ENCODE measurements at regions not wholly inside any gene's neighbourhood (a gene's known extent, or its start where the extent isn't known, plus 50 kb on each side); places are given as distances from the start of the nearest gene placed in this dataset.

DNA sequence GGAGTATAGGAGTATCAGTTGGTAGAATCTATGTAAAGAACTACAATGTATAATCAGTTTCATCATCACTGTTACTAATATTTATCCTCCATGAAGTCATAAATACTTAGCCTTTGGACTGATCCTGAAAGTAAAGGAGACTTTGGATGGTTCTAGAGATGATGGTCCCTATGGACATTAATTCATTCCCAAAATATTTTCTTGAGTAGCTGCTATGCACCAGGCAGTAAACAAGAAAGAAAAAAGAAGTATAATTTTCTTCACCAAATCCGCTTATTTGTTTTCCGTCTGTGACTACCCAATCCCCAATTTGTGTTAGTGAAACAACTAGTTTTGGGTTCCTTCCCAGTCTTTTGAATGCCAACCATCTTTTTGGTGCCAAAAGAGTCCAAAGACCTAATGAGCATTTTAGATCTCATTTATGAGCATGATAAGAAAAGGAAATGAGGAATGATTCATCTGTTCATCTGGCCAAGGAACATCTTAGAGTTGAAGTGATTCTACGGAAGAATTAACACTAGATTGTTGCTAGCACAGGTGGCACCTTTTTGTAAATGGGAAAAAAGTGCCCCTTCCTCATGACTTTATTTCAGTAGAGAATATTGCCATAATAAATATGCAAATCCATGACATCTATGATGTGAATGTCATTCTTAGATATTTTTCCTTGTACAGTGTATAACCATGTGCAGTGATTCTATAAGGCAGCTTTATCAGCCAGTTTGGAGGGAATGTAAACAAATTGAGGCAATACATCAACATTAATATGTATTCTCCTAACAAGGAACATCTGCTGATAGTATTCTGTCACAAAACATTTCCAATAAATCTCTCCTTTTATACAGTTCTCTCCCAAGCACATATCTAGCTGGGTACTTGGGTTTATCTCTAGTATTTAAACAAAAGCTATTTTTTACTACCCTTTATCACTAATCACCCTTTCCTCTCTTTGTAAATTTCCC is 85.1 kb upstream of the CCDC91 start:
- intact Hi-C loops (cut with DNase I; ENCODE audit: low total_unique reads), result no loop called here
- Histone ChIP-seq H3K36me3 (no peaks in the 10 kb centered on the region), H3K27ac (no peak overlapping the region), H3K9me3 (no peaks in the 10 kb centered on the region), H3K4me3 (no peak overlapping the region), H3K27me3 (no peaks in the 10 kb centered on the region), H3K4me1 (no peaks in the 10 kb centered on the region)
- TF ChIP-seq POLR2AphosphoS5 (IDR thresholded peaks at IDR 0.05) (no peak), POLR2A (IDR thresholded peaks at IDR 0.05) (no peak)
- TF ChIP-seq, protein P1, sequence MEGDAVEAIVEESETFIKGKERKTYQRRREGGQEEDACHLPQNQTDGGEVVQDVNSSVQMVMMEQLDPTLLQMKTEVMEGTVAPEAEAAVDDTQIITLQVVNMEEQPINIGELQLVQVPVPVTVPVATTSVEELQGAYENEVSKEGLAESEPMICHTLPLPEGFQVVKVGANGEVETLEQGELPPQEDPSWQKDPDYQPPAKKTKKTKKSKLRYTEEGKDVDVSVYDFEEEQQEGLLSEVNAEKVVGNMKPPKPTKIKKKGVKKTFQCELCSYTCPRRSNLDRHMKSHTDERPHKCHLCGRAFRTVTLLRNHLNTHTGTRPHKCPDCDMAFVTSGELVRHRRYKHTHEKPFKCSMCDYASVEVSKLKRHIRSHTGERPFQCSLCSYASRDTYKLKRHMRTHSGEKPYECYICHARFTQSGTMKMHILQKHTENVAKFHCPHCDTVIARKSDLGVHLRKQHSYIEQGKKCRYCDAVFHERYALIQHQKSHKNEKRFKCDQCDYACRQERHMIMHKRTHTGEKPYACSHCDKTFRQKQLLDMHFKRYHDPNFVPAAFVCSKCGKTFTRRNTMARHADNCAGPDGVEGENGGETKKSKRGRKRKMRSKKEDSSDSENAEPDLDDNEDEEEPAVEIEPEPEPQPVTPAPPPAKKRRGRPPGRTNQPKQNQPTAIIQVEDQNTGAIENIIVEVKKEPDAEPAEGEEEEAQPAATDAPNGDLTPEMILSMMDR (IDR thresholded peaks at IDR 0.05), result no peak
- no peak for DNase-seq (ENCODE audit: low spot score in 2 of 2)

DNA sequence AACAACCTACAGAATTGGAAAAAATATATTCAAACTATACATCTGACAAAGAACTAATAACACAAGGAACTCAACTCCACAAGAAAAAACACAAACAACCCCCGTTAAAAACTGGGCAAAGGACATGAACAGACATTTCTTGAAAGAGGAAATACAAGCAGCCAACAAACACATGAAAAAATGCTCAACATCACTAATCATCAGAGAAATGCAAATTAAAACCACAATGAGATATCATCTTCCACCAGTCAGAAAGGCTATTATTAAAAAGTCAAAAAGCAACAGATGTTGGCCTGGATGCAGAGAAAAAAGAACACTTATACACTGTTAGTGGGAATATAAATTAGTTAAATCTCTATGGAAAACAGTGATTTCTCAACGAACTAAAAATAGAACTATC is 82.6 kb upstream of the CCDC91 start:
- Histone ChIP-seq H3K4me1 (no peaks in the 10 kb centered on the region), H3K27me3 (no peaks in the 10 kb centered on the region), H3K27ac (no peak overlapping the region), H3K4me3 (no peak overlapping the region), H3K36me3 (no peaks in the 10 kb centered on the region), H3K9me3 (no peaks in the 10 kb centered on the region)
- no peak for DNase-seq (ENCODE audit: low spot score in 2 of 2)
- intact Hi-C loops (cut with DNase I; ENCODE audit: low total_unique reads), result no loop called here
- no peak for TF ChIP-seq POLR2AphosphoS5 (IDR thresholded peaks at IDR 0.05)
- no peak for TF ChIP-seq POLR2A (IDR thresholded peaks at IDR 0.05)
- TF ChIP-seq, protein P1 (IDR thresholded peaks at IDR 0.05), result no peak

DNA sequence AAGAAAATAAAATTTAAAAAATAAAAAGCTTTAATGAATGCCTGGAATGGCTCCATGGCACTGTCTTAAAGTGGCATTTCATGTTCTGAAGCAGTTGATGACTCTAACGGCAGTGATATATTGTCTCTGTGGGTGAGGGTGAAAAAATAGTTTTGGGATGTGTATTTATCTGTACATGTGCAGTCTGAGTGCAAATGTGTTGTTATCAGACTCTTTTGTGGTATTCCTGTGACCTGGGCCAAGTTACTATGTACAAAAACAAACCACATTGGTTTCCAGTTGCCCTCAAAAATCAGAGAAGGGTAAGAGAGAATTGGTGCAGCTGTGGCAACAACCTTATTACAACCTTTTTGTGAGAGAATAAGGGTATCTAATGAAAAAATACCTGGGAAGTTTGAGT is 81.7 kb upstream of the CCDC91 start:
- no peaks in the 10 kb centered on the region for H3K27me3 ChIP-seq
- H3K36me3 ChIP-seq, result no peaks in the 10 kb centered on the region
- H3K9me3 ChIP-seq, result no peaks in the 10 kb centered on the region
- intact Hi-C loops (cut with DNase I; ENCODE audit: low total_unique reads), result no loop called here
- no peak overlapping the region for H3K4me3 ChIP-seq
- no peak for DNase-seq (ENCODE audit: low spot score in 2 of 2)
- H3K27ac ChIP-seq, result no peak overlapping the region
- no peaks in the 10 kb centered on the region for H3K4me1 ChIP-seq
- TF ChIP-seq, protein P1 (IDR thresholded peaks at IDR 0.05), result no peak
- no peak for TF ChIP-seq POLR2A (IDR thresholded peaks at IDR 0.05)
- TF ChIP-seq POLR2AphosphoS5 (IDR thresholded peaks at IDR 0.05), result no peak

DNA sequence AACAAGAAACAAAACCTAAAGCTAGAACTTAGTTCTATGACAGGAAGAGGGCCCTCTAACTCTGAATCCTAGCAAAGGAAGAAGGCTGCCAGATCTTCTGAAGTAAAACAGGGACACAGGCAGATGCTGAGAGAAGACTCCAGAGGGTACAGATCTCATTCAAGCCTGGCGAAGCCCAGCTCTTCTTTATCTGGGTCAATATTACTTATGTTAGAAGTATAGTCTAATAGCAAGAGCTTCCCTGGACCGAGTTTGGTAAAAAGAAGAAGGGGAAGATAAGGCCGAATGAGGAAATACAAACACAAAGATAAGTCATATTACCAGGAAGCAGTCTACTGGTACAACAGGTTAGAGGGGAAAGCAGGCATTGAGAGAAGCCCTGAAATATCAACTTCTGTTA is 79.9 kb upstream of the CCDC91 start:
- H3K9me3 ChIP-seq, result no peaks in the 10 kb centered on the region
- no peak overlapping the region for H3K27ac ChIP-seq
- H3K36me3 ChIP-seq, result no peaks in the 10 kb centered on the region
- TF ChIP-seq POLR2AphosphoS5 (IDR thresholded peaks at IDR 0.05) (no peak), POLR2A (IDR thresholded peaks at IDR 0.05) (no peak)
- TF ChIP-seq, protein P1 (IDR thresholded peaks at IDR 0.05), result no peak
- no peaks in the 10 kb centered on the region for H3K27me3 ChIP-seq
- intact Hi-C loops (cut with DNase I; ENCODE audit: low total_unique reads), result no loop called here
- H3K4me1 ChIP-seq, result no peaks in the 10 kb centered on the region
- no peak overlapping the region for H3K4me3 ChIP-seq
- no peak for DNase-seq (ENCODE audit: low spot score in 2 of 2)

DNA sequence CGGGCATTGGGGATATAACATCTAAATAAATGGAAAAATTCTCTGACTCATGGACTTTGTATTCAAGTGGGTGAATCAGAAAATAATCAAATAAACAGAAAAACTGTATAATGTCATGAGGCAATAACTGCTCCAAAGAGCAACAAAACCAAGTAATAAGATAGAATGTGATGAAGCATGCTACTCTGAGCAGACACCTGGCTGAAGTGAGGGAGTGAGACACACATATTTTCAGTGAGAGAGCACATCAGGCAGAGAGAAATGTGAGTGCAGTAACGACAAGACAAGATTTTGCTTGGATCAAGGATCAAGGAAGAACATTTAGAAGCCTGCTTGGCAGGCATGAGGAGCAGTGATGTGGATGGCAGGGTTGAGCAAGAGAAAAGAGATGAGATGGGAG is 75.8 kb upstream of the CCDC91 start:
- intact Hi-C loops (cut with DNase I; ENCODE audit: low total_unique reads), result no loop called here
- TF ChIP-seq, protein P1 (IDR thresholded peaks at IDR 0.05), result no peak
- no peak for TF ChIP-seq POLR2AphosphoS5 (IDR thresholded peaks at IDR 0.05)
- no peak for TF ChIP-seq POLR2A (IDR thresholded peaks at IDR 0.05)

More for the DNA sequence above, 75.8 kb upstream of the CCDC91 start:
- Histone ChIP-seq H3K36me3 (no peaks in the 10 kb centered on the region), H3K27ac (no peak overlapping the region), H3K4me1 (no peaks in the 10 kb centered on the region), H3K4me3 (no peak overlapping the region), H3K27me3 (no peaks in the 10 kb centered on the region), H3K9me3 (no peaks in the 10 kb centered on the region)
- DNase-seq (ENCODE audit: low spot score in 2 of 2), result no peak
